ENCODE measurements at regions not wholly inside any gene's neighbourhood (a gene's known extent, or its start where the extent isn't known, plus 50 kb on each side); places are given as distances from the start of the nearest gene placed in this dataset.

DNA sequence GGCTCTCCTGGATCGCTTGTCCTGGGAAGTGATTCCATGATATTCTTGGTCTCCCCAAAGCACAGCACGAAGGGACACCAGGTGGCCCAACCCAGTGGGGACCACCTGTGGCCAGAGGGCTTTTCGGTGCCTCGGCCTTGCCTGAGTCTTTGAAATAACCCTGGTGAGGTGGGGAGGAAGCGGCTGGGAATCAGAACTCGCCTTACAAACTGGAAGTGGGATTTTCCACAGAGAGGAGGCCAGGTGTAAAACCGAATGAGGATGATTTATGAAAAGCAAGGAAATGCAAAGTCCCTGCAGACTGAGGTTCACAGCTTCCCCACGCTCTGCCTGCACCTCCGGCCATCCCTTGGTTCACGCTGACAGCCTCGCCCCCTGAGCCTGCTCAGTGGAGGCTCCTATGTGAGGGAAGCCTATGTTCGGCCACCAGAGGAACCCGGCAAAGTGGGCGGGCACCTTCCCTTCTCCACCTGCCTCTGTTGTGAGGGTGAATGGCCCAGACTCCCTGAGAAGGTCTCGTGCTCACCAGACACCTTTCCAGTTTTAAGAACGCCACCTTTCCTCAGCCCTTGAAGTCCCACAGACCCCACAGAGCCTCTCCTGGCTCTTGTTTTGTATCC, 133.8 kb upstream of the CST7 start:
- DNase-seq (ENCODE audit: low read depth) = no peak

DNA sequence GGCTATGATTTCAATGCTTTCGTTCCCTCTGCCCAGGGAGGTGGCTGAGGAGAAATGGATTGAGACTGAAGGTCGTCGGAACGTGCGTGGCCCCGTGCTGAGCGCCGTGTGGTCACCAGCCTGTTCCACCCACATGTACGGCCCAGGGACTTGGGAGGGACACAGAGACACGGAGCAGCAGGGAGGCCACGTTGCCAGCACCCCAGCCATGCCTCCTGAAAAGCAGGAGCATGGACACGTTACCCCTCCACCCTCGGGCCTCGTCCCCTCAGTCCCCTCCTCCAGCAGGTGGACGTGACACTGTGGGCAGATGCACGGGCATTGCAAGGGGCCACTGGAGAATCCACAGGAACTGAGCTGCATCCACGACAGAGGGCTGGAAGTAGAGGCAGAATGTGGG, 133.1 kb upstream of the CST7 start:
- no peak for DNase-seq (ENCODE audit: low read depth)

DNA sequence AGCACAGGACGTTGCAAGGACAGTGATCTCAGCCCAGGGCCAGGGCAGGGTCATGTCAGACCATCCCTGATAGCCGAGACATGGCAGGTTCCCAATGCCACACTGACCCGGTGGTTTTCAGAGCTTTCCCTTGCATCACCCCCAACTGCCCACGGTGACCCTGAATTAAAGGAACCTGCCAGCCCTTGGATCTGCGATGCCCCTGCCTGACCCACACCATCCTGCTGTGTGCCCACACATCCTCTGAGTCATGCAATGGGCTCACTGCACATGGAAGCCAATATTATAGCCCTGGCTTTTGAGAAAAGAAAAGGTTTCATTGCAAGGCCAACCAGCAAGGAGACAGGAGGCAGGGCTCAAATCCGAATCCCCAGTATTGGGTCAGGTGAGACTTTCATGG, 132.6 kb upstream of the CST7 start:
- DNase-seq (ENCODE audit: low read depth) = peak; percentile 12

DNA sequence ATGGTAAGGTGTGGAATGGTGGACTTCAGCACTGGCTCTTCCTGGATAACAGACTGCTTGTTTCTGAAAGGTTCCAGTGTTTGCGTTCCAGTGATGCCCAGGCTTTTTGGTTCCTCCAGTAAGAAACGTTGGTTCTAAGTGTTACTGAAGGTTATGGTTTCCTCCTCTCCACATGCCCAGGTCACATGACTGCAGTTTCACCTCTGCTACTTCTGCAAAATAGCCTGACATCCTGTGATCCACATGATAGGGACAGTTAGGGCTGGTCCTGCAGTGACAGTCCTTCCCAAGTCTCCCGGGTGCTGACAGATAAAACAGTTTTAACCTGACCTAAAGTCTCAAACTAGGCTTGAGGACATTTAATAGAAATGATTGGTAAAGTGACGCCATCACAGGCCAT, 132.2 kb upstream of the CST7 start:
- DNase-seq (ENCODE audit: low read depth) = no peak

DNA sequence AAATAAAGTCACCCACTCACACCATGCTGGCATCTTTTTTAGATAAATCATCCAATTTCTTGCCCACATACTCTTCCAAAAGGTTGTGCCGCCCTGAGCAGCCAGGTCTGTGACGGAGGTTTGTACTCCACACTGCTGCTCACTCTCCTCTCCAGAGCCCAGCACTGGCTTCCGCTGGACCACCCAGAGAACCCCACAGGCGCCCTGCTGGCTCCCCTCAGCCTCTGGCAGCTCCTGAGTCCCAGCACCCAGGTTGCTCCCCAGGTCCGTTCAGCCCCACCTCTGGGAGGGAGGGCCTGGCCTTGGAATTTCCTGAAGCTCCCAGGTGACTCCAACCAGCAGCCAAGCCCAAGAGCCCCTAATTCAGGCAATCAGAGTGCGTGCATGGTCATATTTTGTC, 131.7 kb upstream of the CST7 start:
- DNase-seq (ENCODE audit: low read depth) = no peak

DNA sequence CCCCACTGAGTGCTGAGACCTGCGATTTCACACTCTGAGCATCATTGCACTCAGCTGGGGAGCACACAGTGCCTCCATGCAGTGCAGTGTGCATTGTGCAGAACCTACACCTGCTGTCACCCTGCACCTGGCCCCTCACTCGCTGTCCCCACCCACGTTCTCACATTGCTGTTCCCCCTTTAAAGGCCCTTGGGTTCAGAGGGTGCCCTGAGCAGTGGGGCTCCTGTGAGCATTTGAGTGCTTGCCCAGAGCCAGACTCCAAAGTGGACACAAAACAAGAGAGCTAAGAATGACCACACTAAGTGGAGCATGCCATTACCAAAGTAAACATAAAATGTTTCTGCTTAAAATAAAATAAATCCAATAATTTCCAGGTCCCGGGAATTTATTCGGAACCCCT, 131.0 kb upstream of the CST7 start:
- no peak for DNase-seq (ENCODE audit: low read depth)

DNA sequence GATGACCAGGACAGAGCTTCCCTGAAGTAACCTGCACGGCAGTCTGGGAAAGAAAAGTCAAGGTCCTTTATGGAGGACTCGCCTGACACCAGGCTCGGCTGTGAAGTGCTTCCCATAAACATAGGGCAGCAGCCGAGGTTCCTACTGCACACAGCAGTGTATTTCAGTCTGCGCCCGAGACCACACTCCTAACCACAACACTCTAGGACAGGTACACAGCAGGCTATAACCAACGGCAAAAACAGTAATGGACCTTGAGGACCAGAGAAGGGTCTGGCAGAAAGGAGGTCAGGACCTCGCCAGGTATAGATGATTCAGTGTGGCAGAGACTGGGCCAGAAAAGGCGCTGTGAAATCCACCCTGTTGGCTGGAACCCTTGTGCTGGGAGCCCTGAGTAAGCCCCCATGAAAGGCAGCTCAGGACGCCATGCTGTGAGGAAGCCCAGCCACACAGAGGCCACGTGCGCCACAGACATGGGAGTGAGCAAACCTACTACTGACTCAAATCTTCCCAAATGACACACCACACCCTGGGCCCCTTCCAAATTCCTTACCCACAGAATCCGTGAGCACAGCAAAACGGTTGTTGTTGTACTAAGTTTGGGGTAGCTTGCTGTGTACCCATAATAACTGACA, 129.6 kb upstream of the CST7 start:
- DNase-seq (ENCODE audit: low read depth) = no peak

DNA sequence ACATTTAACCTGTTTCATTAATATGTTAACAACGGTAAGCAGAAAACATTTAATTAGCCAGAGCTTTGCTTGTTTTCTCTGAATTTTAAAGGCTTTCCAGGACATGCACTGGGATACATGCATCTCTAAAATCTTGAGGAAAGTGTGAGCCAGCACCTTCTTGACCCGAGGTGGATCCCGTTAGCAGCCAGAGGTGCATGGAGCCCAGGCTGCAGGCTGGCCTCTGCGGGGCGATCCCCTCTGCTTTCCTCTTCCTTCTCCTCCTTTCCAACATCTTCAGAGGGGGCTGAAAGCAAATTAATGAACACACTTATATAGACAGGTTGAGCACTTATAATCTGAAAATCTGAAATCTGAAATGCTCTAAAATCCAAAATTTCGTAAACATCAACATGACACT, 128.7 kb upstream of the CST7 start:
- DNase-seq (ENCODE audit: low read depth) = no peak

DNA sequence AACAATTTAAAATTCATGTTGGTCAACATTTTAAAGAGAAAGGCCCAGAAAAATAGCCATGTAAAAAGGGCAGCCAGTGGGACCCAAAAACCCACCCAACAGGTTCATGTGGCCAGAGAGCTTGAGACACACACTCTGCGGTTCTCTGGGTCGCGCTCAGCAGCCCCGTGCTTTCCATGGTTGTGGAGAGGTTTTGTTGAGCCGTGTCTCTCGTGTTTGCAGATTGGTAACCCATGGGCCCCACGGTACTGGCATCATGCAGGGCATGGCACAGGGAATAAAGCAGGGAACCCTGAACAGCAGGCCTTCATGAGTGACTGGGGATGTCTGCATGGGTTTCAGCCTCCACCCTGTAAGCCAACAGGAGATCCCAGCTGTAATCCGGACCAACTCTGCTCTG, 127.7 kb upstream of the CST7 start:
- DNase-seq (ENCODE audit: low read depth) = no peak

DNA sequence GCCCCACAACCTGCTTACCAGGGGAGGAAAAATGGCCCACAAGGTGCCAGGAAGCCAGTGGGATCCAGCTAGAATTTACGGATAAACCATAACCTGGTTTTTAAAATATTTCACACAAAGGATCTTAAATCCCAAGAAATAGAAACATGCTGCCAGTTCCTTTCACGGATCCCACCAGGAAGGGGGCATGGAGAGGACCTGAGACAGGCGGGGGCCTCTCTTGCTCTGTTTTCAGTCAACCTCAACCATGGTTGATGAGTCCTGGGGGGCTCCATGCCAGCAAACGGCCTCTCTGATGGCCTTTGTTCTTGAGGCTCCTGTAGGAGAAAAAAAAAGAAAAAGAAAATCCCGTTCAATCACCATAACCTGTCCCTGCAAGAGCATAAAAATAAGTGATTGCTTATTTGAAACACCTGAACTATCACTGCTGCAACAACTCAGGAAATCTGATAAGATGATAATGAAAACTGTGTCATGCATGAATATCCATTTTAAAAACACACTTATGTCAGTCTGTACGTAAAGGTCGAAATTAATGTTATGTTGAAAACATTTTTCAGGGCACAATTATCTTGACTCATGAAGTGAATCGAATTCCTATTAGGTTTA, 125.8 kb upstream of the CST7 start:
- no peak for DNase-seq (ENCODE audit: low read depth)

DNA sequence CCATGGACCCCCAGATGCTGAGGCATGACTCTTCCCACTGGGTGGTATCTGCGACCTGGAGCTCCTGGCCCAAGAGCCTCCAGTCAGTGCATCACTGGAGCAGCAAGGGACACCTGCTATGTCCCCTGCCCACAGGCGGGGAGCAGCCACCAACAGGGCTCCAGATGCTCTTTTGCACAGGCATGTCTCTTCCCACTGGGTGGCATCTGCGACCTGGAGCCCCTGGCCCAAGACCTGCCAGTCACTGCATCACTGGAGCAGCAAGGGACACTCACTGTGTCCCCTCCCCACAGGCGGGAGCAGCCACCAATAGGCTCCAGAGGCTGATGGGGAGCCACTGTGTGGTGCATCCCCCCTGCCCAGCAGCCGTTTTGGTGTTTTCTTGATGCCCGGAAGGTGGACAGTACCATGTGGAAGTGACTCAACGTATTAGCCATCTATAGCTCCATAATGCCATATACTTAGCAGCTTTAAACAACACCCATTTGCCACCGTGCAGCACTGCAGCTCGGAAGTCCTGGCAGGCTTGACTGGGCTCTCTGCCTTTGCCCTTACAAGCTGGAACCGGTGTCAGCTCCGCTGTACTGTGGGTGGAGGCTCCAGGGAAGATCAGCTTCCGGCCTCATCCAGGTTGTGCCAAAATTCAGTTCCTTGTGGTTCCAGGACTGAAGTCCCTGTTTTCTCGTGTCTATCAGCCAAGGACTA, 124.9 kb upstream of the CST7 start:
- DNase-seq (ENCODE audit: low read depth) = no peak

DNA sequence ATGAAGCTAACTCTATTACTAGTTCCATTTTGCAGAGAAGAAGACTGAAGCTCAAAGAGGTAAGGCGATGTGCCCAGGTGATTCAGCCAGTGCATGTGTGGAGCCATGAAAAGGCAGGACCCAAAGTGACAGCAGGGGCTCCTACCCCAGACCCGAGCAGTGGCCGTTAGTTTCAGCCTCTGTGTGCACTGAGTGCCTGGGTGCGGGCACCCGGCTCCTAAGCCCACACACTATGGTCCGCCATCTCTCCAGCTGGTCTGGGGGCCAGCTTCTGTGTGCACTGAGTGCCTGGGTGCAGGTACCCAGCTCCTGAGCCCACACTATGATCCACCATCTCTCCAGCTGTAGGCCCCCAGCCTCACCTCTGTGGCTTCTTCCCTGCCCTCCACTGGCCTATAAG, 123.5 kb upstream of the CST7 start:
- no peak for DNase-seq (ENCODE audit: low read depth)

DNA sequence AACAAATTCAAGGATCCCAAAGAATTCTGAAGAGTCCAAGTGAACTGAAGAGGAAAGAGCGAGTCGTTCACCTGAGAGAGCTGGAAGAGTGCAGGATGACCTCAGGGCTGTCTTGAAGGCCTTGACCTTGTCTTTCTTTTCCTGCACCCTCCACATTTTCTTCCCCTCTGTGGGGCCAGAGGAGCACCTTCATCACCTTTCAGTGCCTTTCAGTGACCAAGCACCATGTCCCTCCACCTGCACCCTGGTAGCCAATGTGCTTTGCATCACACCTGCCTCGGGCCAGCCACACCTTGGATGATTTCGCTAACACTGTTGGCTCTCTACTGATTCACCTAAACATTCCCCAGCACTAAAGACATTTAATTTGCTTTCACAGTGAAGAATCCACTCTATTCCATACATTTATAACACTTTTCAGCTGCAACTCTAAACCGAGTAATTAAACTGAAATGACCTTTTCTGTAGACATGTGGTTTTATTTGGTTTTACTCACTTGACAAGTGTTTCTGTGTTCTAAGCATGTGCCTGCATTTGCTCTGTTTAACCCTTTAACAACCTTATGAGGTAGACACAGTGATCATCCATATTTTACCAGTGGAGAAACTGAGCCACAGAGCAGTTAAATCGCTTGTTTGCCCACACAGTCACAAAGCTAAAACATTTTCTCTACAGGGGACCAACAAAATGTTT, 121.3 kb upstream of the CST7 start:
- DNase-seq (ENCODE audit: low read depth) = no peak

DNA sequence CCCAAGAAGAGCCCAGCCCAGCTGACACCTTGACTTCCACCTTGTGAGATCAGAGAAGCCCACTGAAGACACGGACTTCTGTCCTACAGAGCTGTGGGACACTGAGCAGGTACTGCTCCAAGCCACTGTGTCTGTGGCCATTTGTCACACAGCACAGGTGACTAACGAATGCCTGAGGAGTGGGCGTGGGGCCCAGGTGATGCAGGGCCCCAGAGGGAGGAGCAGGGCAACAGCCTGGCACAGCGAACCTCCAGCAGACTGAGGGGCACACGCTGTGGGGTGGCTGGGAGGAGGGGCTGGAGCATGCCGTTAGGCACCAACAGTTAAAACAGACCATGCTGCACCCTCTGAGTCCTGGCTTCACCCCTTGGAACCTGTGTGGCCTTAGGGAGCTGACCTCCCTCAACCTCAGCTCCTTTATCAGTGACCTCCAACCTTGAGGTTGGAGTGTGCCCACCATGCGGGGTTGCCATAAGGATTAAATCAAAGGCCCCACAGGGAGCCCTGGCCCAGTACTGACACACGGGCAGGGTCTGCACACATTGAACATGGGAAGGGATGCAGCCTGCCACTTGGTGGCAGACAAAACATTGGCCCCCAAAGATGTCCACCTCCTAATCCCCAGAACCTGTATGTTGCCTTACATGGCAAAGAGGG, 119.9 kb upstream of the CST7 start:
- no peak for DNase-seq (ENCODE audit: low read depth)

DNA sequence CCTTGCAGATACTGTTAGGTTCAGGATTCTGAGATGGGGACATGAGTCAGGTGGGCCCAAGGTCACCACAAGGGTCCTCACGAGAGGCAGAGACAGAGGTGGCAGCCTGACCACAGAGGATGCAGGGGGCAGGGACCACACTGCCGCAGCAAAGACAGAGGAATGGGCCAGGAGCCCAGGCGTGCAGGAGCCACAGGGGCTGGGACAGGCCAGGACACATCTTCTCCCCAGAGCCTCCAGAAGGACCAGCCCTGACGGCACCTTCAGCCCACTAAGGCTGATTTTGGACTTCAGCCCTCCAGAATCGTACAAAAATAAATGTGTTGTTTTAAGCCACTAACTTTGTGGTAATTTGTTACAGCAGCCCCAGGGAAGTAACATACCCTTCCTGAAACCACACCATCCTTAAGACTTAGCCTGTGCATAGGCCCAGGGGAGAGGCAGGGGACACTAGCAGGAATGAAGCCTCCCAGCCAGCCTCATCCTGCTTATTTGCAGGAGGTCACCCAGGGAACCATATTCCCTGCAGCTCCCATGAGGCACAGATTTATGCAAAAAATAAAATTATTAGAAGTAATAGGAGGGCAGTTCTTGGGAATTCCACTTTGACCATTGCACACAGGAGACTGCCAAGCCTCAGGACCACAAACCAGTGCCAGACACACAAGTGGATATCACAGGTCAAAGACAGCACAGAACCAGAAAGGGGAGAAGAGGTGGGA, 119.3 kb upstream of the CST7 start:
- DNase-seq (ENCODE audit: low read depth) = no peak

DNA sequence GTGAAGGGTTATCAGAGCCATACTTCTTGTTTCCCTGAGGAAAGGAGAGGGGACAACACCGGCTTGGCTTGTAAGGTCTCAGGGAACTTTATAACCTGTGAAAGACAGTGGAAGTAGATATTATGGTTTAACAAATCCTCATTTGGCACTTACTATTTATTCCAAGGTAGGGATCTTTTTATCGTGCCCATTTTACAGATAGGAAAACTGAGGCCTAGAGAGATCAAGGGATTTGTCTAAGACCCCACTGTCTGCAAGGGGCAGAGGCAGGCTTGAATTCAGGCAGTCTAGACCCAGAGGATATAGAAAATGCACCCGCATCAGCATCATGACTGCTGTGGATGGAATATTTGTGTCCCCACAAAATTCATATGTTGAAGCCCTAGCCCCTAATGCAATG, 118.4 kb upstream of the CST7 start:
- no peak for DNase-seq (ENCODE audit: low read depth)

DNA sequence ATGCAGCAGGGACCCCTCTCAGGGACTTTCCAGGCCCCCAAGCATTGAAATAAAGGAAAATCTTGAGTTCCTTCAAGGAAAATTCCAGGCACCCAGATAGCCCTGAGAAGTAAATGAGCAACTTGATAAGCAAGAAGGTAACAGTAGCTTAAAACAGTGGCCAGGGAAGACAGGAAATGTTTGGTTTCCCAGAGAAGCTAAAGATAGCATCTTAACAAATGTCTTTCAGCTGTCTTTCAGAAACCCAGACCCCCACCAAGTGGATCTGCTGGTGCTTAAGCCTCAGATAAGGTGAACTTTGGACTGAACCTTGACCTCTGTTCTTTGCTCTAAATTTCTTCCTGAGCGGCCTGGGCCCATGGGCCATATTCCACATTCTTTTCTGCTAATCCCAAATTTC, 117.8 kb upstream of the CST7 start:
- DNase-seq (ENCODE audit: low read depth) = no peak

DNA sequence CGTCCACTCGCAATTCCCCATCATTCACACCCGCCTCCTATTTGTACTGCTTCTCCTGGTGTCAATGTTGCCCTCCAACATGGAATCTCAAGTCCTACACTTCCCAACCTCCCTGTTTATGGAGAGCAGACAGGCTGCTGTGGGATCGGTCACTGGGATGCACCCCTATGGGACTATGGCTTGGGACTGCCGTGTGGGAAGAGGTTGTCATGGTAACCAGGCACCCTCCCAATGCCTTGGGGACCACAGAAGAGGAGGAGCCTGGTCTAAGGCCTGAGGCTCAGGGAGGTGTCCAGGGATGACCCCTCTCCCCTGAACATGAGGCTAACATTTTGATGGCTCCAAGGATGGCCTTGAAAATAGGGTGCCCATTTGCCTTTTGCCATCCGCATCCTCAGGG, 116.6 kb upstream of the CST7 start:
- no peak for DNase-seq (ENCODE audit: low read depth)

DNA sequence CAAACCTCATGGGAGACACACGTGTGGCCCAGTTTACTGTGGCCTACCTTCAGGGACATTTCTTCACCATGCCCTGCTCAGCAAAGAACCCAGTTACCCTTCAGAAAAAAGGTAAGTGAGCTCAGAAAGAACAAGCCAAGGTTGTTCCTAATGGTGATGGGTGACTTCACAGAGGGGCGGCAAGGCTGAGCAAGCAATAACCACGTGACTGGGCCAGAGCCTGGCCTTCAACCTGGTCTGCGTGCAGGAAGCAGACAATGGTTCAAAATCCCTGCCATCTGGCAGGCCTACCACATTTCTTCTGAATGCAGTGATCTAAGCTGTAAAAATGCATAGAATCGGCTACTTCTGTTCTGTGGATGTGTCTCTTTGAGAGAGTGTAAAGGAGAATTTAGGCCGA, 115.5 kb upstream of the CST7 start:
- no peak for DNase-seq (ENCODE audit: low read depth)

DNA sequence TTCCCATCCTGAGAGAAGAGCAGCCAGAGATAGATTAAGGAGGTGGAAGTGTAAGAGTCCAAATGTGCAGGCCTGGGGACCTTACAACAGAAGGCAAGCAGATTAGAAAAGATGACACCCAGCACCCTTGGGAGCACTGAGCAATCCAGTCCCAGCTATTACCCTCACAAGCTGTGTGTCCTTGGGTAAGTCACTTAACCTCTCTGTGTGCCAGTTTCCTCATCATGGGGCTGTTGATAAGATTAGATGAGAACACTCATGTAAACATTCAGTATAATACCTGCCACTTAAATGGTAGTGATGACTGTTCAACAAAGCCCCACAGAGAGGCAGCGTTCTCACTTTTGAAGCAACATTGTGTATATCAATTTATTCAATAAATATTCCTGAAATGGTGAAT, 114.8 kb upstream of the CST7 start:
- no peak for DNase-seq (ENCODE audit: low read depth)

DNA sequence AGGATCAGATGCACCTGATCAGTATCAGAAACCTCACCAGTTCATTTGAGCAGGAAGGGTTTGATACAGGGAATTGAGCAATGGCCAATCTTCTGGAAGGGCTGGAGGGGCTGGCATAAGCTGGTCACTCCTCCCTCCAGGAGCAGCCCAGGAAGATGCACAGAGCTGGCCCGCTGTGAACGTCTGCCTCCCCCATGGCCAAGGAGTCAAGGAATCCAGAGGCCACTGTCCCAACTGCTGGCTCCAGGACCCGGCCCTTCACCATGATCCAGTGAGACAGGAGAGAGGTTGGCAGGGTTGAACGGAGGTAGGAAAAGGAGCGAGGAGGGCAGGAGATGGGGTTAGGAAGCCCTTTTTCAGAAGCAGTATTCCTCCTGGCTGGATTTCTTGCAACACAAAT, 113.9 kb upstream of the CST7 start:
- no peak for DNase-seq (ENCODE audit: low read depth)

Measured in LHCN-M2 (cell line).